PC-9 (cell line): ENCODE measurements at regions not wholly inside any gene's neighbourhood (a gene's known extent, or its start where the extent isn't known, plus 50 kb on each side); places are given as distances from the start of the nearest gene placed in this dataset.

Experiments
- BruUV-seq: library from RNA; stranded (reverse); fragments of 400-500 nt; replicated peaks from 2 replicates; lab custom pipeline; 2021; lab: Mats Ljungman, UMichigan
- CTCF ChIA-PET: fragments of 300-600 bp; sonication (Branson Sonifier 250); formaldehyde crosslinking; loops from one replicate; lab custom pipeline; 2022; ENCODE audit warnings: antibody characterized with exemption; lab: Charles Lee
- POLR2A ChIA-PET: fragments of 300-600 bp; sonication (Branson Sonifier 250); formaldehyde crosslinking; loops from one replicate; lab custom pipeline; 2022; ENCODE audit warnings: antibody characterized with exemption; ENCODE audit not compliant: unreplicated experiment; lab: Charles Lee
- DNase-seq, 2 experiments: peaks; one replicate each; pipeline versions ENCODE4 v3.0.0 to v3.0.0-alpha.2; 2015 to 2022; ENCODE audit warnings: mixed read lengths in 1 of 2
- H2AFZ ChIP-seq: fragments of 200-600 bp; sonication (generic); 2 replicates; pipeline ENCODE4 v1.8.1; 2017; ENCODE audit warnings: antibody characterized with exemption
- H3F3A ChIP-seq: fragments of 200-600 bp; sonication (generic); 2 replicates; pipeline ENCODE4 v1.8.1; 2017; ENCODE audit warnings: antibody characterized with exemption, mild to moderate bottlenecking, low read depth; ENCODE audit not compliant: insufficient read depth
- H3K27ac ChIP-seq: fragments of 200-600 bp; sonication (generic); 2 replicates; pipeline ENCODE4 v1.6.1; 2016; ENCODE audit warnings: mixed run types
- H3K27me3 ChIP-seq: fragments of 200-600 bp; sonication (generic); 2 replicates; pipeline ENCODE4 v1.6.1; 2016; ENCODE audit warnings: low read depth, mixed run types; ENCODE audit not compliant: insufficient read depth
- H3K36me3 ChIP-seq: fragments of 200-600 bp; sonication (generic); 2 replicates; pipeline ENCODE4 v1.6.1; 2016; ENCODE audit warnings: low read depth, mixed run types
- H3K4me1 ChIP-seq: fragments of 200-600 bp; sonication (generic); replicated peaks from 2 replicates; pipeline ENCODE4 v1.6.1; 2016; ENCODE audit warnings: mixed run types; ENCODE audit not compliant: insufficient read depth
- H3K4me2 ChIP-seq: fragments of 200-600 bp; sonication (generic); 2 replicates; pipeline ENCODE4 v1.6.1; 2017; ENCODE audit warnings: mixed run types
- H3K4me3 ChIP-seq: fragments of 200-600 bp; sonication (generic); 2 replicates; pipeline ENCODE4 v1.6.1; 2016; ENCODE audit warnings: mixed run types
- H3K79me2 ChIP-seq: fragments of 200-600 bp; sonication (generic); 2 replicates; pipeline ENCODE4 v1.6.1; 2017; ENCODE audit warnings: low read depth, mixed run types
- H3K9me2 ChIP-seq: fragments of 200-600 bp; sonication (generic); 2 replicates; pipeline ENCODE4 v1.8.1; 2017; ENCODE audit warnings: mild to moderate bottlenecking; ENCODE audit not compliant: insufficient read depth
- H3K9me3 ChIP-seq: fragments of 200-600 bp; sonication (generic); 2 replicates; pipeline ENCODE4 v1.8.1; 2016; ENCODE audit warnings: low read depth; ENCODE audit not compliant: insufficient read depth
- H4K20me1 ChIP-seq: fragments of 200-600 bp; sonication (generic); 2 replicates; pipeline ENCODE4 v1.8.1; 2017; ENCODE audit not compliant: insufficient read depth
- CTCF ChIP-seq: fragments of 200-600 bp; sonication (generic); conservative IDR thresholded peaks from 2 replicates; pipeline ENCODE4 v1.6.1; 2017; ENCODE audit warnings: mixed run types, antibody characterized with exemption, mild to moderate bottlenecking, moderate library complexity
- EZH2 ChIP-seq: fragments of 200-600 bp; sonication (generic); IDR thresholded peaks from 2 replicates; pipeline ENCODE4 v1.8.0; 2017; ENCODE audit warnings: antibody characterized with exemption, low read depth
- intact Hi-C: fragments of 100-400 bp; cut with micrococcal nuclease; formaldehyde crosslinking; loops from one replicate; pipeline ENCODE4 v1.10.0; 2022; ENCODE audit not compliant: unreplicated experiment

DNA sequence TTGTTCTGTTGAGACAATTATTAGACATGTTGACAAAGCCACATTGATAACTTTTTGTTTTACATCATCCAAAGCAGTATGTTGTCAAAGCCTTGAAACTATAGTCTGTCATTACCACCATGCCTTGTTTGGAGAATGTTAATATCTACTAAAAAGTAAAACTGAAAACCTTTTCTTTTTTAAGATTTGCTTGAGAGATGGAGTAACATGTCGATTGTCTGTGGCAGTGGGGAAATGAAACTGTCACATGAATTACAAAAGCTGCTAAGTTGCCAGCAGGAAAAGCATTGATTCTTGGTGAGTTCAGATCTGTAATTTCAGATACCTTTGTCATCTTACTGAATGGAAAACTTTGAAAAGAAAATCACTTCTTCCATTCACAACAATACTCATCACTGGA is 69.1 kb downstream of the TFPI2 start:
- POLR2A ChIA-PET: no interaction called here
- Histone ChIP-seq H3K27ac (no peak overlapping the region), H3K4me2 (no peak overlapping the region), H2AFZ (no peak overlapping the region), H3K36me3 (no peaks in the 10 kb centered on the region), H3F3A (no peaks in the 10 kb centered on the region), H4K20me1 (no peaks in the 10 kb centered on the region), H3K79me2 (no peaks in the 10 kb centered on the region), H3K4me3 (no peak overlapping the region), H3K9me3 (no peaks in the 10 kb centered on the region), H3K4me1 (no peaks in the 10 kb centered on the region), H3K9me2 (peaks cover 8% of the 10 kb centered on the region), H3K27me3 (no peaks in the 10 kb centered on the region)
- DNase-seq: no peak
- CTCF ChIA-PET: no interaction called here
- TF ChIP-seq EZH2 (no peak), CTCF (no peak)
- no TSS peak for BruUV-seq
- intact Hi-C loops: no loop called here

DNA sequence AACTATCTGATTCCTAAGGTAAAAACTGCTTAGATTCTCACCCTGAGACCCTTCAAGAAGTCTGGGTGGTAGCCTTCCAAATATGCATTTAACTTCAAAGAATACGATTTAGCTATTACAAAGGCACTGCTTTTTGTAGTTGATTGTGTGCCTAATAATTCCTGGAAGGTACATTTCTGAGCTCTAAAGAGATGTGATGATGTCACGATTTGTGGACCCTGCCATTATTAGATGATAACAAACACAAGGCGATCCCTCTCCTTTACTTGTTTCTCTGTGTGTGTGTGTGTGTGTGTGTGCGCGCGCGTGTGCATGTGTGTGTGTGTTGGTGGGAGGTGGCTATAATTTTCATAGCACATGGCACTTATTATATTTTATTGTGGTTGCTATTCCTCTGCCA is 70.9 kb downstream of the TFPI2 start:
- Histone ChIP-seq H3K4me3 (no peak overlapping the region), H3K79me2 (no peaks in the 10 kb centered on the region), H4K20me1 (no peaks in the 10 kb centered on the region), H3K4me1 (no peaks in the 10 kb centered on the region), H2AFZ (no peak overlapping the region), H3K27ac (no peak overlapping the region), H3K27me3 (no peaks in the 10 kb centered on the region), H3K9me2 (peaks cover 7% of the 10 kb centered on the region), H3K9me3 (no peaks in the 10 kb centered on the region), H3K36me3 (no peaks in the 10 kb centered on the region), H3K4me2 (no peak overlapping the region), H3F3A (no peaks in the 10 kb centered on the region)
- ChIA-PET CTCF (no interaction called here), POLR2A (no interaction called here)
- intact Hi-C loops: no loop called here
- DNase-seq: no peak
- TF ChIP-seq EZH2 (no peak), CTCF (no peak)
- no TSS peak for BruUV-seq

DNA sequence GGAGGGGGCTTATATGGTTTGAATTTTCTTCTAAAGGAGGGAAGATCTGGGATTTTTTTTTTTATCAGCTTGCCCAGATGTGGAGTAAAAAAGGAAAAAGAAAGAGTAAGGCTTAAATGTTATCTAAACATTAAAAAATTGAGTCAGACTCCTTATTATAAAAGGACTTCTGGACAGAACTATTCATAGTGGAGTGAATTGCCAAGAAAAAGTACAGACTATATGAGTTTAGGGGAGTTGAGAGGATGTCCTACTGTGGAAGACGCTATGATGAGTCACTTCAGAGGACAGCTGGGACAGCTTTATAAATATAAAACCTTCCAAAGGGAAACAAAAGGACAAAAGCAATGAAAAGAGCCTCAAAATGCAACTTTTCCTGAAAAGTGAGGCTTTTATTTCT is 73.0 kb downstream of the TFPI2 start:
- Histone ChIP-seq H3K27ac (no peak overlapping the region), H3K9me3 (no peaks in the 10 kb centered on the region), H4K20me1 (no peaks in the 10 kb centered on the region), H3K4me3 (no peak overlapping the region), H3K36me3 (no peaks in the 10 kb centered on the region), H3K4me1 (no peaks in the 10 kb centered on the region), H3K9me2 (peaks cover 3% of the 10 kb centered on the region; the same call in 1 of the 2 replicates), H3K79me2 (no peaks in the 10 kb centered on the region), H3K4me2 (no peak overlapping the region), H2AFZ (no peak overlapping the region), H3K27me3 (no peaks in the 10 kb centered on the region), H3F3A (no peaks in the 10 kb centered on the region)
- intact Hi-C loops: no loop called here
- BruUV-seq: no TSS peak
- DNase-seq: no peak
- TF ChIP-seq CTCF: no peak
- TF ChIP-seq EZH2: no peak
- POLR2A ChIA-PET: no interaction called here
- CTCF ChIA-PET: no interaction called here
